ENCODE measurements at regions not wholly inside any gene's neighbourhood (a gene's known extent, or its start where the extent isn't known, plus 50 kb on each side); places are given as distances from the start of the nearest gene placed in this dataset.
A peak's percentile ranks its signal among the peaks of the same experiment; 100 is the strongest.

DNA sequence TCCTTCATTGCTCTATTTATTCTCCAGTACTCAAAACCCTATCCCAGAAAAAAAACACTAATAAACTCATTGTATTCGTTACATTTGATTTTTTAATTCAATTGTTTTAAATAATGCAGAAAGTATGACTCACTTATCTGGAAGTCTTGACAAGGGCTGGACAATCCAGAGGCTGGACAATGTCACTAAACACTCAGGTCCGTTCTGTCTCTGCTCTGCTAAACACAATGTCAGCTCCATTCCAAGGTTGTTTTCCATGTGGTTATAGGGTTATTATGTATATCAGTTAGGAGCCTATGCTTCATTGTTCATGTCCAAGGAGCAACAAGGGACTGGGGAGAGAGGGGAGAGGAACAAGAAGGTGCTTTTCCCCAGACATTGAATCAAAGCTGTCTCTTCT lies 125.5 kb downstream of the IRS1 start:
- no peak for DNase-seq (ENCODE audit: extremely low spot score)
- Histone ChIP-seq H3K4me1 (peaks cover 12 to 14% (median 12%) of the 10 kb centered on the region in 4 donors), H3K27ac (replicated peaks in 1 of 4) (no peak overlapping the region), H3K27me3 (no peaks in the 10 kb centered on the region), H3K36me3 (no peaks in the 10 kb centered on the region), H3K9me3 (no peaks in the 10 kb centered on the region), H3K4me3 (no peak overlapping the region)
- TF ChIP-seq POLR2A (IDR thresholded peaks at IDR 0.05; ENCODE audit: low read depth) (no peak), POLR2AphosphoS5 (IDR thresholded peaks at IDR 0.05) (peak; percentile 34 to 52)
- intact Hi-C loops (cut with DNase I) = no loop called here
- WGBS = 29% methylated on average over 2 of the region's 2 CpGs

DNA sequence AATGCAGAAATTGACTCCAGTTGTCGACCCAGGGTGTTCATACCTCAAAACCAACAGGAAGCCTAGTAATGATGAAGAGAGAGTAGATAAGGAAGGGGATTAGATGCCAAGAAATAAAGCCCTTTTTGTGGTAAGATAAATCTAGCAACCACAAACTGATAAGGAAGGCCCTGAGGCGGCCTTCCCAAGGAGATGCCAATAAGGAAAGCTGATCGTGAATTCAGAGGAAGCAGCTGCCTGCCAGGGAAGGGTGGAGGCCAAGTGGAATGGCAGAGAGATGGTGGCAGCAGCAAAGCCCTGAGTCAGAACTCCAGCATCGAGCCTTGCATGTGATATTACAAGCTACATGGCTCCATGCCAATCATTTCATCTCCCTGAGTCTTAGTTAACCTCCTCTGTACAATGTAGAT lies 126.3 kb downstream of the IRS1 start:
- Histone ChIP-seq H3K27me3 (no peaks in the 10 kb centered on the region), H3K4me3 (no peak overlapping the region), H3K27ac (replicated peaks in 1 of 4) (no peak overlapping the region), H3K4me1 (peaks cover 12 to 14% (median 12%) of the 10 kb centered on the region in 4 donors), H3K9me3 (no peaks in the 10 kb centered on the region), H3K36me3 (no peaks in the 10 kb centered on the region)
- 44% methylated on average over 4 of the region's 4 CpGs for whole genome bisulfite sequencing
- DNase-seq (ENCODE audit: extremely low spot score) = no peak
- TF ChIP-seq EP300 (IDR thresholded peaks at IDR 0.05) (no peak), POLR2A (IDR thresholded peaks at IDR 0.05; ENCODE audit: low read depth) (no peak), POLR2AphosphoS5 (IDR thresholded peaks at IDR 0.05) (no peak)
- TF ChIP-seq, protein P1, sequence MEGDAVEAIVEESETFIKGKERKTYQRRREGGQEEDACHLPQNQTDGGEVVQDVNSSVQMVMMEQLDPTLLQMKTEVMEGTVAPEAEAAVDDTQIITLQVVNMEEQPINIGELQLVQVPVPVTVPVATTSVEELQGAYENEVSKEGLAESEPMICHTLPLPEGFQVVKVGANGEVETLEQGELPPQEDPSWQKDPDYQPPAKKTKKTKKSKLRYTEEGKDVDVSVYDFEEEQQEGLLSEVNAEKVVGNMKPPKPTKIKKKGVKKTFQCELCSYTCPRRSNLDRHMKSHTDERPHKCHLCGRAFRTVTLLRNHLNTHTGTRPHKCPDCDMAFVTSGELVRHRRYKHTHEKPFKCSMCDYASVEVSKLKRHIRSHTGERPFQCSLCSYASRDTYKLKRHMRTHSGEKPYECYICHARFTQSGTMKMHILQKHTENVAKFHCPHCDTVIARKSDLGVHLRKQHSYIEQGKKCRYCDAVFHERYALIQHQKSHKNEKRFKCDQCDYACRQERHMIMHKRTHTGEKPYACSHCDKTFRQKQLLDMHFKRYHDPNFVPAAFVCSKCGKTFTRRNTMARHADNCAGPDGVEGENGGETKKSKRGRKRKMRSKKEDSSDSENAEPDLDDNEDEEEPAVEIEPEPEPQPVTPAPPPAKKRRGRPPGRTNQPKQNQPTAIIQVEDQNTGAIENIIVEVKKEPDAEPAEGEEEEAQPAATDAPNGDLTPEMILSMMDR (IDR thresholded peaks at IDR 0.05) = no peak
- intact Hi-C loops (cut with DNase I) = no loop called here

DNA sequence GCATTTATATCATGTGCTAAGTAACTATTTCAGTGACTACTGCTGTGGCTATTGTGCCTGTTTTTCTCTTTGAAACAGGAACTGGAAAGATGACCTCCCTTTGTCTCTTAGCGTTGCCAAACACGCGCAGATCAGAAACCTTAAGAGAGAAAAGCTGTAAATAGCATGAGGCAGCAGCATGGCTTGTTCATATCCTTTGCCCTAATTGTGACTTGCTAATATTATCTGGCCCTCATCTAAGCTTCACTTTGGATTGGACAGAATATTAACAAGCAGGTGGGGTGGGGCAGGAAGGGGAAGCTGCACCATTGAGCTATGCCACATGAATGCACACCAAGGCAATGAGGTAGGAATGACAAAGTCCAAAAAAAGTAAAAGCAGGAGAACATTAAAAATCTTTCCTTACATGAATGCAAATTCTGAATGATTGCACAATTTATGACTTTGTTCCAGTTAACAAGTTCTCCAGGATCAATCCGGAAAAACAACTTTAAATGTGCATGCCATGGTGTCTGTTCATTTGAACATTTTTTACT lies 128.4 kb downstream of the IRS1 start:
- TF ChIP-seq POLR2AphosphoS5 (IDR thresholded peaks at IDR 0.05) (no peak), EP300 (IDR thresholded peaks at IDR 0.05) (no peak), POLR2A (IDR thresholded peaks at IDR 0.05; ENCODE audit: low read depth) (no peak)
- TF ChIP-seq, protein P1 (IDR thresholded peaks at IDR 0.05) = no peak
- Histone ChIP-seq H3K9me3 (no peaks in the 10 kb centered on the region), H3K27me3 (no peaks in the 10 kb centered on the region), H3K27ac (replicated peaks in 1 of 4) (no peak overlapping the region), H3K4me3 (no peak overlapping the region), H3K4me1 (peaks cover 12 to 14% (median 12%) of the 10 kb centered on the region in 4 donors), H3K36me3 (no peaks in the 10 kb centered on the region)
- intact Hi-C loops (cut with DNase I) = no loop called here
- no peak for DNase-seq (ENCODE audit: extremely low spot score)
- WGBS = 74% methylated on average over 4 of the region's 4 CpGs

DNA sequence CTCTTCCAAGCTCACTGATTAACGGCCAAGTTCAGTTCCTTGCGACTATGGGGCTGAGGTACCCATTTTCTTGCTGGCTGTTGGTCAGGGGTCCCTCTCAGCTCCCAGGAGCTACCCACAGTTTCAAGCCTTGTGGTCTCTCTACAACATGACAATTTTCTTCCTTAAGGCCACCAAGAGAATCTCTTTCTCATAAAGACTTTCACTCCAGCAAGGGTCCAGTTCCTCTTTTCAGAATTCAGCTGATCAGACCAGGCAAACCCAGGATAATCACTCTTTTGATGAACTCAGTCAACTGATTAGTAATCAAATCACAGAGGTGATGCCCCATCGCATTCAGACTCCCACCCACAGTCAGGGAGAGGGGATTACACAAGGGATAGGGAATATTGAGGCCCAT lies 129.7 kb downstream of the IRS1 start:
- Histone ChIP-seq H3K4me3 (no peak overlapping the region), H3K4me1 (peaks cover 12 to 14% (median 12%) of the 10 kb centered on the region in 4 donors), H3K9me3 (no peaks in the 10 kb centered on the region), H3K36me3 (no peaks in the 10 kb centered on the region), H3K27me3 (no peaks in the 10 kb centered on the region), H3K27ac (replicated peaks in 1 of 4) (no peak overlapping the region)
- TF ChIP-seq POLR2A (IDR thresholded peaks at IDR 0.05; ENCODE audit: low read depth) (no peak), POLR2AphosphoS5 (IDR thresholded peaks at IDR 0.05) (no peak), EP300 (IDR thresholded peaks at IDR 0.05) (no peak)
- TF ChIP-seq, protein P1 (IDR thresholded peaks at IDR 0.05) = no peak
- WGBS = 90% methylated on average over 3 of the region's 3 CpGs
- no peak for DNase-seq (ENCODE audit: extremely low spot score)
- intact Hi-C loops (cut with DNase I) = no loop called here

DNA sequence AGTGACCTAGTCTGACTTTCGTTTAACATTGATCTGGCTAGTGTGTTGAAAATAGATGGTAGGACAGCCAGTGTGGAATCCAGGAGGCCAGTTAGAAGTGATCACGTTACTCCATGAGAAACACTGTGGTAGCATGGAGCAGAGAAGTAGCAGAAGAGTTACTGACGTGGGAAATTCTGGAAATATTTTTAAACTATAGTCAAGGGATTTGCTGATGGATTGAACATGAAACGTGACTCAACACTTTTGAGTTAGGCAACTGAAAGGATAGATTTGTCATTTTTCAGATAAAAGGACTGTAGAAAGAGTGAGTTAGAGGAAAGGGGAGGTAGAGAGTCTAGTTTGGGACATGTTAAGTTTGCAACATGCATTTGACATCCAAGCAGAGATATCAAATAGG lies 130.4 kb downstream of the IRS1 start:
- no peaks in the 10 kb centered on the region for H3K27me3 ChIP-seq
- no peak overlapping the region for H3K4me3 ChIP-seq
- no peaks in the 10 kb centered on the region for H3K36me3 ChIP-seq
- H3K27ac ChIP-seq (replicated peaks in 1 of 4) = no peak overlapping the region
- intact Hi-C loops (cut with DNase I) = no loop called here
- no peaks in the 10 kb centered on the region for H3K9me3 ChIP-seq
- WGBS = 73% methylated on average over 4 of the region's 4 CpGs
- DNase-seq (ENCODE audit: extremely low spot score) = no peak
- no peak for TF ChIP-seq EP300 (IDR thresholded peaks at IDR 0.05)
- no peak for TF ChIP-seq POLR2A (IDR thresholded peaks at IDR 0.05; ENCODE audit: low read depth)
- TF ChIP-seq, protein P1 (IDR thresholded peaks at IDR 0.05) = no peak
- TF ChIP-seq POLR2AphosphoS5 (IDR thresholded peaks at IDR 0.05) = no peak
- H3K4me1 ChIP-seq = peaks cover 11 to 13% (median 13%) of the 10 kb centered on the region in 4 donors

Measured in esophagus muscularis mucosa (tissue), 4 donors.